CD4-positive, alpha-beta memory T cell (primary cell): ENCODE measurements at regions not wholly inside any gene's neighbourhood (a gene's known extent, or its start where the extent isn't known, plus 50 kb on each side); places are given as distances from the start of the nearest gene placed in this dataset.

Experiments
- CTCF ChIA-PET: fragments of 350-600 bp; sonication (Branson Sonifier 250); formaldehyde crosslinking; loops from one replicate; lab custom pipeline; 2021; ENCODE audit warnings: inconsistent platforms; ENCODE audit not compliant: partially characterized antibody; lab: Charles Lee
- POLR2A ChIA-PET: fragments of 350-600 bp; sonication (Branson Sonifier 250); formaldehyde crosslinking; loops from one replicate; lab custom pipeline; 2021; ENCODE audit not compliant: partially characterized antibody; lab: Charles Lee
- DNase-seq, 5 donors: peaks; one replicate each; pipeline versions ENCODE4 v3.0.0 to v3.0.0-alpha.2; 2020 to 2022; ENCODE audit warnings: mixed read lengths in 1 of 5
- H3K27ac ChIP-seq: one replicate; pipeline ENCODE4 v1.7.0; 2013; ENCODE audit warnings: low read depth, low read length
- H3K27me3 ChIP-seq: 2 replicates; pipeline ENCODE4 v1.7.0; 2013; ENCODE audit warnings: mild to moderate bottlenecking, low read length, moderate library complexity; ENCODE audit not compliant: insufficient read depth
- H3K36me3 ChIP-seq: 2 replicates; pipeline ENCODE4 v1.7.0; 2013; ENCODE audit warnings: mild to moderate bottlenecking, low read length, moderate library complexity; ENCODE audit not compliant: insufficient read depth
- H3K4me1 ChIP-seq: 2 replicates; pipeline ENCODE4 v1.7.0; 2013; ENCODE audit warnings: mild to moderate bottlenecking, low read length, moderate library complexity; ENCODE audit not compliant: insufficient read depth
- H3K4me3 ChIP-seq, 2 donors: one replicate each; pipeline ENCODE4 v1.7.0; 2013; ENCODE audit warnings: low read length in 2 of 2, mild to moderate bottlenecking in 1 of 2
- H3K9me3 ChIP-seq, 2 donors: one replicate each; pipeline ENCODE4 v1.7.0; 2013; ENCODE audit warnings: low read length in 2 of 2, control low read depth in 1 of 2; ENCODE audit not compliant: control insufficient read depth in 1 of 2
- H3K27ac Mint-ChIP-seq, 7 donors: one replicate each; pipeline ENCODE4 v1.8.0; 2020 to 2021; ENCODE audit warnings: mixed read lengths in 7 of 7, mild to moderate bottlenecking in 6 of 7, inconsistent platforms in 3 of 7, moderate library complexity in 3 of 7
- H3K27me3 Mint-ChIP-seq, 2 donors: one replicate each; pipeline ENCODE4 v1.8.0; 2020 to 2021; ENCODE audit warnings: mixed read lengths in 2 of 2
- H3K36me3 Mint-ChIP-seq, 2 donors: one replicate each; pipeline ENCODE4 v1.8.0; 2020 to 2021; ENCODE audit warnings: mixed read lengths in 2 of 2, inconsistent platforms in 1 of 2, mild to moderate bottlenecking in 1 of 2
- H3K4me1 Mint-ChIP-seq, 4 donors: one replicate each; pipeline ENCODE4 v1.8.0; 2020 to 2021; ENCODE audit warnings: mixed read lengths in 4 of 4, mild to moderate bottlenecking in 1 of 4
- H3K4me3 Mint-ChIP-seq, 8 donors: one replicate each; pipeline ENCODE4 v1.8.0; 2020 to 2021; ENCODE audit warnings: mixed read lengths in 8 of 8, mild to moderate bottlenecking in 7 of 8, moderate library complexity in 6 of 8, inconsistent platforms in 3 of 8
- H3K9me3 Mint-ChIP-seq, 8 donors: one replicate each; pipeline ENCODE4 v1.8.0; 2020 to 2021; ENCODE audit warnings: mixed read lengths in 8 of 8, mild to moderate bottlenecking in 5 of 8, inconsistent platforms in 3 of 8, moderate library complexity in 1 of 8
- intact Hi-C: fragments of 100-400 bp; cut with micrococcal nuclease; formaldehyde crosslinking; loops from one replicate; pipeline ENCODE4 v1.15.1; 2023

GRCh38 chr1:29856340-29857114 lies 620.2 kb downstream of the PTPRU start:
- H3K4me3 ChIP-seq = no peak overlapping the region
- Mint-ChIP-seq H3K27ac (no peak overlapping the region), H3K9me3 (peaks cover 0 to 18% (median 12%) of the 10 kb centered on the region in 8 donors), H3K36me3 (no peaks in the 10 kb centered on the region), H3K4me1 (no peaks in the 10 kb centered on the region), H3K4me3 (no peak overlapping the region), H3K27me3 (peaks cover 18 to 20% of the 10 kb centered on the region in 2 donors)
- H3K9me3 ChIP-seq = no peaks in the 10 kb centered on the region
- no peaks in the 10 kb centered on the region for H3K27me3 ChIP-seq
- intact Hi-C loops = no loop called here
- no peak for DNase-seq
- ChIA-PET POLR2A (interaction anchor here (0.5 kb wide), 1 partner anchor 353 kb away, joined by 3 read pairs; no protein-coding TSS in a partner anchor), CTCF (no interaction called here)
- H3K27ac ChIP-seq = no peak overlapping the region
- H3K36me3 ChIP-seq = no peaks in the 10 kb centered on the region
- no peaks in the 10 kb centered on the region for H3K4me1 ChIP-seq

DNA sequence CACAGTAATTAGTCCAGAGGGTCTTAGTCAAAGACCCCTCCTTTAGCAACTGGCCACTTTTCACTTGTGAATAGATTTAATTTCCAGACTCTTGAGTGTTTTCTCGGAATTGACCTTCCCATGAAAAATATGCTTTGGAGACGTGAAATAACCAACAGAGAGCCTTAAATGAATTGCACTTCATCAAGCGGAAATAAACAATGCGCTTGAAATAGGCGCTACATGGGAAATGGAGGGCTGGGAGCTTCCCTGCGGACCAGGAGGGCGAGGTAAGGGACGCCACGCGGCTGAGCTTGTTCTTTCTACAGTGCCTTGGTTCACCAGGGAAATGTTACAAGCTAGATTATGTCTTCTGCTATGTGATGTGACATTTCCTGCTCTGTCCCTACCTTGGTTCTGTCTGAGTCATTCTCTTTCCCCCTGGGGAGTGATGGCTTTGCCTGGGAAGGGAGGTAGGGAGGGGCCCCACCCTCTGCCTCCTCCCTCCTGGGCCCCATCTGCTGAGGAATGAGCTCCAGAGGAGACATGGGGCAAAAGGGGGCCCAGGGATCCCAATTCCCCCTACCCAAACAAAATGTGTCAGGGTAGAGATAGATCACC lies 619.3 kb downstream of the PTPRU start:
- H3K36me3 Mint-ChIP-seq = no peaks in the 10 kb centered on the region
- no peak overlapping the region for H3K27ac ChIP-seq
- H3K9me3 ChIP-seq = no peaks in the 10 kb centered on the region
- peaks cover 0 to 9% (median 3%) of the 10 kb centered on the region in 8 donors for H3K9me3 Mint-ChIP-seq
- intact Hi-C loops = no loop called here
- no peak overlapping the region for H3K4me3 ChIP-seq
- H3K4me1 Mint-ChIP-seq = no peaks in the 10 kb centered on the region
- CTCF ChIA-PET = no interaction called here
- H3K4me1 ChIP-seq = no peaks in the 10 kb centered on the region
- DNase-seq = no peak
- peaks cover 15 to 20% of the 10 kb centered on the region in 2 donors for H3K27me3 Mint-ChIP-seq
- no peak overlapping the region for H3K4me3 Mint-ChIP-seq
- no peaks in the 10 kb centered on the region for H3K27me3 ChIP-seq
- no peaks in the 10 kb centered on the region for H3K36me3 ChIP-seq
- POLR2A ChIA-PET = no interaction called here
- H3K27ac Mint-ChIP-seq = no peak overlapping the region

GRCh38 chr1:29854700-29855276 lies 618.5 kb downstream of the PTPRU start:
- Histone ChIP-seq H3K27me3 (no peaks in the 10 kb centered on the region), H3K27ac (no peak overlapping the region), H3K9me3 (no peaks in the 10 kb centered on the region), H3K4me3 (no peak overlapping the region), H3K36me3 (no peaks in the 10 kb centered on the region), H3K4me1 (no peaks in the 10 kb centered on the region)
- no peak for DNase-seq
- ChIA-PET CTCF (no interaction called here), POLR2A (no interaction called here)
- Mint-ChIP-seq H3K27me3 (peaks cover 17 to 20% of the 10 kb centered on the region in 2 donors), H3K27ac (no peak overlapping the region), H3K4me3 (no peak overlapping the region), H3K36me3 (no peaks in the 10 kb centered on the region), H3K4me1 (no peaks in the 10 kb centered on the region), H3K9me3 (peaks cover 0 to 3% (median 0%) of the 10 kb centered on the region in 8 donors)
- intact Hi-C loops = no loop called here

DNA sequence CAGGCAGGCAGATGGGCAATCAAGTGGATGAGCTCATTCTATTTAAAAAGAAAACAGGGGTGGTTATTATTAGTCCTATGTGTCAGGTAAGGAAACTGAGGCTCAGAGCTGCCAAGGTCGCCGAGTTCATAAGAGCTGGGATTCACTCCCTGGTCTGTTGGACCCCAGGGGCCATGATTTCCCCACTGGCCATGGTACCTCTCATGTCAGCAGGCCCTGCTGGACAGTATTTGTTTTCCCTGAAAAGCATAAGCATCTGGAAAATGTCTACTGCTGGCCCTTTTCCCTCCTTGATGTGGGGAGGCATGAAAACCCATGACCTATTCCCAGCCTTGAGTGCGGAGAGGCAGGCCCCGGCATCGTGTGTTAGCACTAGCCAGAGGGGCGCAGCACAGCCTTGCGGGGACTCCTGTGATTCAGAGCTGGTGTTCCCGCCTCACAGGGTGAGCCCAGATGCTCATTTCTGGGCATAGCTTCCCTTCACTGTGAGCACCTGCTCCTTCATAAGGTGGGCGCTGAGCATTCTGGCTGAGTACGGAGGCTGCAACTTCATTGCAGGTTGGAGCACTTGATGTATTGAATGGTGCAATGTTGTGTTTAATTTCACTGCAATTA lies 617.5 kb downstream of the PTPRU start:
- no peak overlapping the region for H3K4me3 Mint-ChIP-seq
- H3K27ac Mint-ChIP-seq = no peak overlapping the region
- Histone ChIP-seq H3K36me3 (no peaks in the 10 kb centered on the region), H3K27ac (no peak overlapping the region), H3K4me3 (no peak overlapping the region), H3K4me1 (no peaks in the 10 kb centered on the region), H3K9me3 (no peaks in the 10 kb centered on the region), H3K27me3 (no peaks in the 10 kb centered on the region)
- ChIA-PET POLR2A (no interaction called here), CTCF (no interaction called here)
- no peaks in the 10 kb centered on the region for H3K36me3 Mint-ChIP-seq
- DNase-seq = no peak
- no peaks in the 10 kb centered on the region for H3K9me3 Mint-ChIP-seq
- intact Hi-C loops = no loop called here
- no peaks in the 10 kb centered on the region for H3K4me1 Mint-ChIP-seq
- peaks cover 17 to 22% of the 10 kb centered on the region in 2 donors for H3K27me3 Mint-ChIP-seq

DNA sequence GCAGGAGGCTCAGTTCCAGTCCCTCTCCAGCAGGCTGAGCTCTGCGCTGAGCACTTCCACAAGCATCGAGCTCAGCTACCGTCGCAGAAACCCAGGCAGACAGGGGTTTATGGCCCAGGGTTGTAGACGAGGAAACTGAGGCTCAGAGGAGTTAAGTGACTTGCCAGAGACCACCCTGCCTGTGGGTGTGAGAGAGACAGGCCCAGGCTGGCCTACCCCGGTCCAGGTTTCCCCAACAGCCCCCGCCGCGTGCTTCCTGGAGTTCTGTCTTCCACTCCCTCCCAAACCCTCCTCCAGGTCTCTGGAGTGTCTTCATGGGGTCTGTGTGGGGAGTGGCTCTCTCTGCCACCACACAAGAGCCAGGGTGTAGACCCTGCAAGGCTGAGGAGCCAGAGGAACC lies 615.9 kb downstream of the PTPRU start:
- no peaks in the 10 kb centered on the region for H3K9me3 Mint-ChIP-seq
- POLR2A ChIA-PET = no interaction called here
- no peaks in the 10 kb centered on the region for H3K27me3 ChIP-seq

DNA sequence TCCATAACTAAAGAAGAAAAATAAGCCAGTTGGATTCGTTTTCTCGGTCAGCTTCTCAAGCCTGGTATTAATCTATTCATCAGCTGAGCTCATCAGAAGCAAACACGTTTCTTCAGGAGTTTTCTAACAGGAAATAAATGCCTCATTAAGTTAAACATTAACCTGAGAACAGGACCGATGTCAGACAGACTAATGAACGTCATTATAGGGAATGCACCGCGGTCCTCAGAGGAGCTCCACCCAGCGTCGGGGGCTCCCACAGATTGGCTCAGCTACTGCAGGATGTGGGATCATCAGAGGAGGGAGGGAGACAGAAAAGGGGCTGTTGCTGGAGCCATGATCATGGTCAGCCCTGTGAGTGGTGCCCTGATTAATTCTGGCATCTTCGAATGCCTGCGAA lies 615.4 kb downstream of the PTPRU start:
- intact Hi-C loops = no loop called here
- POLR2A ChIA-PET = no interaction called here
- CTCF ChIA-PET = no interaction called here

More for the DNA sequence above, 615.9 kb downstream of the PTPRU start:
- no peaks in the 10 kb centered on the region for H3K36me3 ChIP-seq
- H3K4me3 ChIP-seq = no peak overlapping the region
- H3K27me3 Mint-ChIP-seq = peaks cover 16 to 22% of the 10 kb centered on the region in 2 donors
- no peaks in the 10 kb centered on the region for H3K36me3 Mint-ChIP-seq
- no peak for DNase-seq
- no peak overlapping the region for H3K27ac ChIP-seq
- H3K9me3 ChIP-seq = no peaks in the 10 kb centered on the region
- intact Hi-C loops = no loop called here
- no peaks in the 10 kb centered on the region for H3K4me1 ChIP-seq
- H3K27ac Mint-ChIP-seq = no peak overlapping the region
- CTCF ChIA-PET = no interaction called here
- no peaks in the 10 kb centered on the region for H3K4me1 Mint-ChIP-seq
- H3K4me3 Mint-ChIP-seq = no peak overlapping the region

GRCh38 chr1:29849991-29850757 lies 613.9 kb downstream of the PTPRU start:
- Mint-ChIP-seq H3K36me3 (no peaks in the 10 kb centered on the region), H3K9me3 (no peaks in the 10 kb centered on the region), H3K4me1 (no peaks in the 10 kb centered on the region), H3K27ac (no peak overlapping the region), H3K27me3 (peaks cover 15 to 22% of the 10 kb centered on the region in 2 donors), H3K4me3 (no peak overlapping the region)
- Histone ChIP-seq H3K4me3 (no peak overlapping the region), H3K27me3 (no peaks in the 10 kb centered on the region), H3K4me1 (no peaks in the 10 kb centered on the region), H3K27ac (no peak overlapping the region), H3K9me3 (no peaks in the 10 kb centered on the region), H3K36me3 (no peaks in the 10 kb centered on the region)
- DNase-seq = no peak
- CTCF ChIA-PET = no interaction called here
- intact Hi-C loops = no loop called here
- POLR2A ChIA-PET = no interaction called here

More for the DNA sequence above, 615.4 kb downstream of the PTPRU start:
- H3K27ac ChIP-seq = no peak overlapping the region
- Mint-ChIP-seq H3K9me3 (no peaks in the 10 kb centered on the region), H3K4me3 (no peak overlapping the region), H3K27me3 (peaks cover 16 to 23% of the 10 kb centered on the region in 2 donors), H3K4me1 (no peaks in the 10 kb centered on the region), H3K36me3 (no peaks in the 10 kb centered on the region), H3K27ac (no peak overlapping the region)
- no peaks in the 10 kb centered on the region for H3K9me3 ChIP-seq
- H3K4me3 ChIP-seq = no peak overlapping the region
- no peaks in the 10 kb centered on the region for H3K36me3 ChIP-seq
- DNase-seq = no peak
- no peaks in the 10 kb centered on the region for H3K4me1 ChIP-seq
- H3K27me3 ChIP-seq = no peaks in the 10 kb centered on the region
